ENCODE measurements at regions not wholly inside any gene's neighbourhood (a gene's known extent, or its start where the extent isn't known, plus 50 kb on each side); places are given as distances from the start of the nearest gene placed in this dataset.

DNA sequence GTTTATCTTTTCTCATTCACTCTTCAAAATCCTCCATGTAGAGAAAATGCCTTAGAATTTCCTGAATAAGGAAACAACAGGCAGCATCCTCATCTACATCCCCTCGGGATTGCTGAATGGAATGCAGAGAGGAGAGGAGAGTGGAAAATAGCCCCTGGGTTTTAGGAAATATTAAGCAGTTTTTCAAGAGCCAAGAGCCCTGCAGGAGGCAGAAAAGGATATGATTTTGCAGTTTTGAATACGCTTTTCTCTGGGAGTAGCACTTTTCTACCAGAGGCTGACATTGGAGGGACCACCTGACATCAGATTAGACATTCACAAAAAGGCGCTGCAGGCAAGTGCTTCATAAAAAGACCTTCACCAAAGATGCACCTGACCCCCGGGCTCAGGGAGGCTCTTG, 362.2 kb upstream of the SFSWAP start:
- Histone ChIP-seq H2BK5ac (ENCODE audit: low read depth, low read length, poor library complexity, severe bottlenecking) (no peak overlapping the region), H2AK5ac (ENCODE audit: low read depth, low read length) (no peak overlapping the region), H2AFZ (replicated peaks; ENCODE audit: low read length, poor library complexity) (no peak overlapping the region), H3K9me1 (ENCODE audit: insufficient read depth, low read length) (no peaks in the 10 kb centered on the region), H4K91ac (ENCODE audit: insufficient read depth, low read depth, low read length) (no peak overlapping the region), H3K56ac (ENCODE audit: extremely low read depth, insufficient read depth, low read length) (no peak overlapping the region), H3K4me1 (ENCODE audit: control insufficient read depth, insufficient read depth, low read length) (no peaks in the 10 kb centered on the region), H3K18ac (ENCODE audit: low read depth, low read length) (no peak overlapping the region), H3K4ac (ENCODE audit: low read depth, low read length) (no peak overlapping the region), H3K4me2 (ENCODE audit: low read depth, low read length) (no peak overlapping the region), H3K4me3 (ENCODE audit: insufficient read depth, low read depth, low read length) (no peak overlapping the region), H3K79me1 (ENCODE audit: low read depth in 1 of 2, low read length in 2 of 2) (no peaks in the 10 kb centered on the region), H3K14ac (replicated peaks; ENCODE audit: low read depth, low read length) (no peak overlapping the region), H4K20me1 (ENCODE audit: insufficient read depth, low read length) (no peaks in the 10 kb centered on the region), H2AK9ac (replicated peaks; ENCODE audit: low read depth, low read length, poor library complexity) (no peak overlapping the region), H3K36me3 (ENCODE audit: control insufficient read depth, insufficient read depth, low read length) (no peaks in the 10 kb centered on the region), H2BK15ac (ENCODE audit: low read depth, low read length) (no peak overlapping the region), H2BK120ac (ENCODE audit: low read depth, low read length) (no peak overlapping the region), H4K8ac (ENCODE audit: low read depth in 2 of 2, low read length in 2 of 2) (no peak overlapping the region), H2BK20ac (ENCODE audit: low read depth, low read length) (no peak overlapping the region), H3K27ac (ENCODE audit: insufficient read depth, low read length) (no peak overlapping the region), H4K5ac (ENCODE audit: low read depth, low read length) (no peak overlapping the region), H3K9ac (ENCODE audit: low read depth, low read length) (no peak overlapping the region), H3K27me3 (ENCODE audit: control insufficient read depth, insufficient read depth, low read length) (no peaks in the 10 kb centered on the region), H3K23ac (ENCODE audit: low read depth, low read length) (no peak overlapping the region), H3K9me3 (ENCODE audit: control insufficient read depth, insufficient read depth, low read length) (peaks cover 44% of the 10 kb centered on the region; the same call in 1 of the 2 replicates)
- no TSS peak for BruUV-seq (replicated peaks)
- WGBS, 2 experiments (ENCODE audit: extremely low coverage in 2 of 2, insufficient read length in 1 of 2), result no CpG with 5 or more reads among the region's 4 CpGs
- POLR2A ChIA-PET (ENCODE audit: unreplicated experiment), result no interaction called here
- TF ChIP-seq SMC3 (IDR thresholded peaks at IDR 0.05; ENCODE audit: low read depth, low read length), result no peak
- TF ChIP-seq RCOR1 (IDR thresholded peaks at IDR 0.05; ENCODE audit: insufficient replicate concordance, low read length), result no peak
- TF ChIP-seq MAFK (IDR thresholded peaks at IDR 0.05; ENCODE audit: low read depth, low read length), result no peak
- no peak for TF ChIP-seq RAD21 (IDR thresholded peaks at IDR 0.05; ENCODE audit: low read length)
- TF ChIP-seq MXI1 (IDR thresholded peaks at IDR 0.05; ENCODE audit: borderline replicate concordance, low read depth, low read length), result no peak
- TF ChIP-seq FOS (IDR thresholded peaks at IDR 0.05; ENCODE audit: low read depth, low read length), result no peak
- TF ChIP-seq, protein P1, sequence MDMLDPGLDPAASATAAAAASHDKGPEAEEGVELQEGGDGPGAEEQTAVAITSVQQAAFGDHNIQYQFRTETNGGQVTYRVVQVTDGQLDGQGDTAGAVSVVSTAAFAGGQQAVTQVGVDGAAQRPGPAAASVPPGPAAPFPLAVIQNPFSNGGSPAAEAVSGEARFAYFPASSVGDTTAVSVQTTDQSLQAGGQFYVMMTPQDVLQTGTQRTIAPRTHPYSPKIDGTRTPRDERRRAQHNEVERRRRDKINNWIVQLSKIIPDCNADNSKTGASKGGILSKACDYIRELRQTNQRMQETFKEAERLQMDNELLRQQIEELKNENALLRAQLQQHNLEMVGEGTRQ (IDR thresholded peaks at IDR 0.05; ENCODE audit: low read depth, low read length), result no peak
- TF ChIP-seq RFX5 (IDR thresholded peaks at IDR 0.05; ENCODE audit: low read depth, low read length), result no peak
- TF ChIP-seq CEBPB (IDR thresholded peaks at IDR 0.05; ENCODE audit: low read depth, low read length), result no peak
- TF ChIP-seq CHD1 (IDR thresholded peaks at IDR 0.05; ENCODE audit: low read depth, low read length), result no peak
- TF ChIP-seq MAZ (IDR thresholded peaks at IDR 0.05; ENCODE audit: borderline replicate concordance, low read depth, low read length), result no peak
- TF ChIP-seq NFE2L2 (IDR thresholded peaks at IDR 0.05; ENCODE audit: low read depth, low read length), result no peak
- TF ChIP-seq, protein P2, sequence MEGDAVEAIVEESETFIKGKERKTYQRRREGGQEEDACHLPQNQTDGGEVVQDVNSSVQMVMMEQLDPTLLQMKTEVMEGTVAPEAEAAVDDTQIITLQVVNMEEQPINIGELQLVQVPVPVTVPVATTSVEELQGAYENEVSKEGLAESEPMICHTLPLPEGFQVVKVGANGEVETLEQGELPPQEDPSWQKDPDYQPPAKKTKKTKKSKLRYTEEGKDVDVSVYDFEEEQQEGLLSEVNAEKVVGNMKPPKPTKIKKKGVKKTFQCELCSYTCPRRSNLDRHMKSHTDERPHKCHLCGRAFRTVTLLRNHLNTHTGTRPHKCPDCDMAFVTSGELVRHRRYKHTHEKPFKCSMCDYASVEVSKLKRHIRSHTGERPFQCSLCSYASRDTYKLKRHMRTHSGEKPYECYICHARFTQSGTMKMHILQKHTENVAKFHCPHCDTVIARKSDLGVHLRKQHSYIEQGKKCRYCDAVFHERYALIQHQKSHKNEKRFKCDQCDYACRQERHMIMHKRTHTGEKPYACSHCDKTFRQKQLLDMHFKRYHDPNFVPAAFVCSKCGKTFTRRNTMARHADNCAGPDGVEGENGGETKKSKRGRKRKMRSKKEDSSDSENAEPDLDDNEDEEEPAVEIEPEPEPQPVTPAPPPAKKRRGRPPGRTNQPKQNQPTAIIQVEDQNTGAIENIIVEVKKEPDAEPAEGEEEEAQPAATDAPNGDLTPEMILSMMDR (conservative IDR thresholded peaks at IDR 0.05; ENCODE audit: low read depth, low read length), result no peak
- TF ChIP-seq BHLHE40 (IDR thresholded peaks at IDR 0.05; ENCODE audit: low read depth, low read length), result no peak
- no peak for TF ChIP-seq POLR2A (IDR thresholded peaks at IDR 0.05; ENCODE audit: low read depth, low read length)
- TF ChIP-seq, protein P3, sequence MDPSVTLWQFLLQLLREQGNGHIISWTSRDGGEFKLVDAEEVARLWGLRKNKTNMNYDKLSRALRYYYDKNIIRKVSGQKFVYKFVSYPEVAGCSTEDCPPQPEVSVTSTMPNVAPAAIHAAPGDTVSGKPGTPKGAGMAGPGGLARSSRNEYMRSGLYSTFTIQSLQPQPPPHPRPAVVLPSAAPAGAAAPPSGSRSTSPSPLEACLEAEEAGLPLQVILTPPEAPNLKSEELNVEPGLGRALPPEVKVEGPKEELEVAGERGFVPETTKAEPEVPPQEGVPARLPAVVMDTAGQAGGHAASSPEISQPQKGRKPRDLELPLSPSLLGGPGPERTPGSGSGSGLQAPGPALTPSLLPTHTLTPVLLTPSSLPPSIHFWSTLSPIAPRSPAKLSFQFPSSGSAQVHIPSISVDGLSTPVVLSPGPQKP (IDR thresholded peaks at IDR 0.05; ENCODE audit: borderline replicate concordance, low read depth, low read length), result no peak
- in situ Hi-C loops (cut with MboI; ENCODE audit: low sequenced_read_pairs) (no loop called here), intact Hi-C loops (cut with micrococcal nuclease) (no loop called here), dilution Hi-C loops (cut with HindIII; ENCODE audit: low sequenced_read_pairs, unreplicated experiment) (no loop called here)
- DNase-seq (no peak), ATAC-seq (ENCODE audit: low read depth) (no peak)
- CTCF ChIA-PET, result no interaction called here

Measured in IMR-90 (cell line).